ENCODE measurements at regions not wholly inside any gene's neighbourhood (a gene's known extent, or its start where the extent isn't known, plus 50 kb on each side); places are given as distances from the start of the nearest gene placed in this dataset.

GRCh38 chr5:4758996-4759395 is 381.1 kb upstream of the ADAMTS16 start:
- no peak for TF ChIP-seq POLR2AphosphoS5 (IDR thresholded peaks at IDR 0.05)
- TF ChIP-seq CTCF (IDR thresholded peaks at IDR 0.05), result no peak
- TF ChIP-seq POLR2A (IDR thresholded peaks at IDR 0.05), result no peak

All from prostate gland (tissue), 2 donors.